Ovary (tissue), 7 donors: ENCODE measurements at regions not wholly inside any gene's neighbourhood (a gene's known extent, or its start where the extent isn't known, plus 50 kb on each side); places are given as distances from the start of the nearest gene placed in this dataset.

ENCODE experiments used
- DNase-seq, 5 donors: peaks; one replicate each; pipeline ENCODE4 v3.0.0-alpha.2; 2019 to 2020
- H3K27ac ChIP-seq, 2 donors: fragments of 200-600 bp; one replicate each; pipeline versions ENCODE4 v1.5.1 to v1.8.0; 2019 to 2022
- H3K27me3 ChIP-seq: fragments of 200-600 bp; one replicate; pipeline ENCODE4 v1.8.0; 2022
- H3K36me3 ChIP-seq: fragments of 200-600 bp; sonication (generic); one replicate; pipeline ENCODE4 v1.5.1; 2019
- H3K4me1 ChIP-seq: one replicate; pipeline ENCODE4 v1.8.1; 2013; ENCODE audit warnings: mild to moderate bottlenecking, moderate library complexity; ENCODE audit not compliant: insufficient read depth
- H3K4me3 ChIP-seq: fragments of 200-600 bp; sonication (generic); one replicate; pipeline ENCODE4 v1.5.1; 2017
- H3K9me3 ChIP-seq, 2 donors: fragments of 200-600 bp in 1 of 2; sonication (generic) in 1 of 2; one replicate each; pipeline versions ENCODE4 v1.5.1 to v1.8.1; 2013 to 2019; ENCODE audit warnings: mild to moderate bottlenecking in 1 of 2, moderate library complexity in 1 of 2
- CTCF ChIP-seq, 3 donors: fragments of 450-650 bp in 2 of 3; fragments of 200-600 bp in 1 of 3; IDR thresholded peaks; one replicate each; pipeline versions ENCODE4 v1.5.1 to v1.8.0; 2016 to 2022; ENCODE audit warnings: antibody characterized with exemption in 3 of 3, mild to moderate bottlenecking in 1 of 3
- EP300 ChIP-seq: sonication (generic); formaldehyde crosslinking; IDR thresholded peaks from one replicate; pipeline ENCODE4 v1.6.1; 2017; ENCODE audit warnings: antibody characterized with exemption
- POLR2A ChIP-seq: fragments of 450-650 bp; IDR thresholded peaks from one replicate; pipeline ENCODE4 v1.6.1; 2017; ENCODE audit warnings: antibody characterized with exemption, mild to moderate bottlenecking, moderate library complexity
- WGBS, 3 donors: extraction: QIAGEN DNeasy Blood & Tissue Kit in 1 of 3; methylation state at CpG; one replicate each; pipeline versions ENCODE4 v1.1.5 to v1.1.7; 2013 to 2017; 5-methylcytosine and 5-hydroxymethylcytosine counted together
- intact Hi-C, 4 donors: fragments of 100-400 bp; cut with DNase I; formaldehyde crosslinking; loops; one replicate each; pipeline versions ENCODE4 v1.11.0 to v1.15.1; 2022 to 2023
- donor health status: DM: no; HTN: no; CAD: no; lungs with moderate emphysema.
- donor health status: DM: no; HTN: no; CAD: no.
- donor health status: Bipolar disorder and iron deficiency.
- donor health status: DM: no; HTN: no; CAD: no.
- donor health status: DM: yes; HTN: yes; CAD: no.

GRCh38 chr3:90032980-90033641 lies 925.7 kb downstream of the EPHA3 start:
- Histone ChIP-seq H3K4me1 (no peaks in the 10 kb centered on the region), H3K4me3 (no peak overlapping the region), H3K27ac (no peak overlapping the region), H3K9me3 (no peaks in the 10 kb centered on the region), H3K36me3 (no peaks in the 10 kb centered on the region), H3K27me3 (no peaks in the 10 kb centered on the region)
- WGBS, 3 donors: 66 to 74% (median 73%) methylated on average over 6 of the region's 6 CpGs
- TF ChIP-seq POLR2A (no peak), EP300 (no peak), CTCF (IDR thresholded peaks at IDR 0.05) (no peak)
- DNase-seq: no peak
- intact Hi-C loops: no loop called here

- H3K4me1 ChIP-seq: no peaks in the 10 kb centered on the region
- WGBS, 3 donors: 87 to 95% (median 87%) methylated on average over 2 of the region's 2 CpGs
- DNase-seq: no peak
- H3K27ac ChIP-seq: no peak overlapping the region
- no peaks in the 10 kb centered on the region for H3K27me3 ChIP-seq
- TF ChIP-seq POLR2A: no peak
- TF ChIP-seq CTCF (IDR thresholded peaks at IDR 0.05): no peak
- no peak for TF ChIP-seq EP300
- H3K36me3 ChIP-seq: no peaks in the 10 kb centered on the region
- intact Hi-C loops: no loop called here
- no peak overlapping the region for H3K4me3 ChIP-seq
- H3K9me3 ChIP-seq: no peaks in the 10 kb centered on the region
Measured at GRCh38 chr3:90034038-90034437, 926.6 kb downstream of the EPHA3 start.

GRCh38 chr3:90035643-90036042 lies 928.2 kb downstream of the EPHA3 start:
- Histone ChIP-seq H3K4me1 (no peaks in the 10 kb centered on the region), H3K27ac (no peak overlapping the region), H3K9me3 (no peaks in the 10 kb centered on the region), H3K27me3 (no peaks in the 10 kb centered on the region), H3K4me3 (no peak overlapping the region), H3K36me3 (no peaks in the 10 kb centered on the region)
- intact Hi-C loops: no loop called here
- 46 to 72% (median 69%) methylated on average over 1 of the region's 1 CpG for WGBS, 3 donors
- TF ChIP-seq POLR2A (no peak), EP300 (no peak), CTCF (IDR thresholded peaks at IDR 0.05) (no peak)
- no peak for DNase-seq

- 96% methylated on average over 1 of the region's 1 CpG for WGBS, 3 donors
- Histone ChIP-seq H3K36me3 (no peaks in the 10 kb centered on the region), H3K27me3 (no peaks in the 10 kb centered on the region), H3K9me3 (no peaks in the 10 kb centered on the region), H3K4me3 (no peak overlapping the region), H3K4me1 (no peaks in the 10 kb centered on the region), H3K27ac (no peak overlapping the region)
- TF ChIP-seq CTCF (IDR thresholded peaks at IDR 0.05) (no peak), EP300 (no peak), POLR2A (no peak)
- DNase-seq: no peak
- intact Hi-C loops: no loop called here
Measured at GRCh38 chr3:90036939-90037469, 929.6 kb downstream of the EPHA3 start.
